GM19240 (cell line): ENCODE measurements at regions not wholly inside any gene's neighbourhood (a gene's known extent, or its start where the extent isn't known, plus 50 kb on each side); places are given as distances from the start of the nearest gene placed in this dataset.
A peak's percentile ranks its signal among the peaks of the same experiment; 100 is the strongest.

Experiments used
- DNase-seq: peaks from one replicate; pipeline ENCODE4 v3.0.0; 2011; ENCODE audit warnings: low spot score; ENCODE audit not compliant: insufficient read length

DNA sequence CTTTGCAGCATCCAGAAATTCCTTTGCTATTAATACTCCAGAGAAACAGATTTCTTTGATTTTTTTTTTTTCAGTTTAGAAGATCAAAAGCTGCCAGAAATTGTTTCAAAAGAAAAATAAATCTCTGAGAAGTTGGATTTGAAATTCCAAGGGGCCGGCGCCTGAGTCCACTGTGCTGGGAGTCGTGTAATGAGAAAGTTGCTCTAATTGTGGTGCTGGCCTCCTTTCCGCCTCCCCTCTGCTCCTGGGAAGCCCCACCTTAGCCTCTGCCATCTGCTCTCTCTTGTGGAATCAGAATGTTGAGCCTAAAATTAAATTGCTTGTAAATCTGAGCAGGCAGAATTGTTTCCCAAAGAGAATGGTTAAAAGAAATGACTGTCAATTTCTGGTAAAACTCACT, 93.3 kb downstream of the EMX2 start:
- DNase-seq: no peak

DNA sequence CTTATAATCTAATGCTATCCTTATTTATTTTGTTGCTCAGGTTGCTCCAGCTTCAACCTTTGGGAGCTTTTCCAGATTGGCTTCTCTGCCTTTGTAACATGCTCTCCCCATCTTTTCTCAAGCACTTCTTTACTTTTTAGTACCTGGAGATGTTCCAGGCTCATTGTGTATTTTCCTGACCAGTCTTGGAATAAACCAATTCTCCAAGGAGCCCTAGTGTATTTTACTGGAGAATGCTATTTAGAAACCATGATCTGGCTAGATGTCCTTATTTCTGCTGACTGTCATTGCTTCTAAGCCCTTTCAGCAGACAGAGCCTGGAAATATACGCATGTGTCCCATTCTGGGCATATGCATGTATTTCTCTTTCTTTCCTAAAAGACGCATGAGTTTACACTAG, 95.7 kb downstream of the EMX2 start:
- DNase-seq: no peak

DNA sequence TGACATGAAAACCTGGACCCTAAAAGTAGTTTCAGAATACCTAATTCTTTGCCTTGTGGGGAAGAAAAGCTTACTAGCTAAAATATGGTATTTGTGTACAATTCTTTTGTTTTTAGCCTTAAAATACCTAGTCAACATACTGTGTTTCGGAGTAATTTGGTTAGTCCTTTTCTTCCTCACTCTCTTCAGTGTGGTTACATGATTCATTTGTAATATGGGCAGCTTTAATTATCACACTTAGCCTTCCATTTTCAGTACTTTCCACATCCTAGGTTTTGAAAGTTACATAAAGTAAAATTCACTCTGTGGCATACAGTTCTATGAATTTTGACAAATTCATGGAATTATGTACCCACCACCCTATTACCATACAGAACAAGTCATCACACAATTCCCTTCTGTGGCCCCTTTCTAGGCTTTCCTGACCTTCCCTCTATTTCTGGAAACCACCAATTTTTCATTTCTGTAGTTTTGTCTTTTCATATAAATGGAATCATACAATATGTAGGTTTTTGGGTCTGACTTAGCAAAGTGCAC, 96.2 kb downstream of the EMX2 start:
- no peak for DNase-seq

DNA sequence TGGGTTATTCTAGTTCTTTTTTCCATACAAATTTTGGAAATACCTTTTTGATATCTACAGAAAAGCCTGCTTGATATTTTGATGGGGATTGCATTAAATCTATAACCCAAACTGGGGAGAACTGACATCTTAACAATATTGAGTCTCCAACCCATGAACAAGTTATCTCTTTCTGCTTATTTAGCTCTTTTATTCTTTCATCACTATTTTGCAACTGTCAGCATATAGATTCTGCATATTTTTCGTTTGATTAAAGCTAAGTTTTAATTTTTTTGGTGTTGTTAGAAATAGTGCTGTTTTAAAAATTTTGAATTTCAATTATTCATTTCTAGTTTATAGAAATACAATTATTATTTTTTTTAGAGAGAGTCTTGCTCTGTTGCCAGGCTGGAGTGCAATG, 97.9 kb downstream of the EMX2 start:
- DNase-seq: no peak

DNA sequence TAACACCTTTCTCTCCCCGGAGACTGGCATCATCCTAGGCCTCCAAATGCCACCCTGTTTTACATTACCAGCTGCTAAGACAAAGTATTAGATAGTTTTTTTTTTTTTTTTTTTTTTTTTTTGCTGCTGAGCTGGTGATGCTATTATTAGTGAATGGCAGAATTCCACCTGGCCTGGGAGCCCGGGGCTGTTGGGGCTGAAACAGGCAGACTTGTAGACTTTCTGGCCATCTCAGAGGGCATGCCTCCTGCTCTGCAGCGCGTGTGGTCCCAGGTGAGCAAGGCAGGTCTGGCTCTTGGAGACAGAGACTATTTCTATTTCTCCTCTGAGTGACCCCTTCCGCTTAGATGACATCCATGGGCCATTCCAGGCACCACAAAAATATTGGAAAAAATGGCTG, 104.2 kb downstream of the EMX2 start:
- no peak for DNase-seq

DNA sequence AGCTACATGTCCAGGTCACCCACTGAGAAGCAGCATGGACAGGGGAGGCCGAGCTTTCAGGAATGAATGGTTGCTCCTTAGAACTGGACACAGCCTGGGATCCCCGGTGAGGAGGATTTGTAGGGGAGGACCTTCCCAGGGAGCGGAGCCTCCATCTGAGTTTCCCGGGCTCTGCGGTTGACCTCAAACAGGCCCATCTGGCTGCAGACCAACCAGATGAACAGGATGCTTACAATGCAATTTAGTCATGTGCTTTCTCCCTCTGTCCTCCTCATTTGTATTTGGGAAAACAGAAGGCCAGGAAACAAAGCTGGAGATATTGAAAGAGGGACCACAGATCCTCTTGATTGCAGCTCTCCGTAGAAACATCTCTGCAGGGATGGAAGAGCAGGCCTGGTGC, 104.8 kb downstream of the EMX2 start:
- no peak for DNase-seq

DNA sequence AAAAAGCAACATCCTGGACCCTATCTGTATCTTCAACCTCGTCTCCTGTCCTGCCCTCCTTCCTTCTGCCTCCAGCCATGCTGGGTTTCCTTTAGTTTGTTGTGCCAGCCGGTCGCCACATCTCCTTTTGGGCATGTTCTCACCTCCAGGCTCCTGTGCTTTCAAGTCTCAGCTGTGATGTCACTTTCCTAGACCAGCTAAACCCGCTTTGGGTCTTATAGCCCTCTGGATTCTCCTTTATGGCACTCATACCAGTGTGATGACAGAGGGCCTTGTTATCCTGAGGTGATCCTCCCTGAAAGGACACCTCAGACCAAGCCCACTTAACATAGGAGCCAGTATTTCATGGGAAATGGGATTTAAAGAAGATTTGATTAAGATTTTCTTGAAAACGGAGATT, 108.6 kb downstream of the EMX2 start:
- DNase-seq: no peak

DNA sequence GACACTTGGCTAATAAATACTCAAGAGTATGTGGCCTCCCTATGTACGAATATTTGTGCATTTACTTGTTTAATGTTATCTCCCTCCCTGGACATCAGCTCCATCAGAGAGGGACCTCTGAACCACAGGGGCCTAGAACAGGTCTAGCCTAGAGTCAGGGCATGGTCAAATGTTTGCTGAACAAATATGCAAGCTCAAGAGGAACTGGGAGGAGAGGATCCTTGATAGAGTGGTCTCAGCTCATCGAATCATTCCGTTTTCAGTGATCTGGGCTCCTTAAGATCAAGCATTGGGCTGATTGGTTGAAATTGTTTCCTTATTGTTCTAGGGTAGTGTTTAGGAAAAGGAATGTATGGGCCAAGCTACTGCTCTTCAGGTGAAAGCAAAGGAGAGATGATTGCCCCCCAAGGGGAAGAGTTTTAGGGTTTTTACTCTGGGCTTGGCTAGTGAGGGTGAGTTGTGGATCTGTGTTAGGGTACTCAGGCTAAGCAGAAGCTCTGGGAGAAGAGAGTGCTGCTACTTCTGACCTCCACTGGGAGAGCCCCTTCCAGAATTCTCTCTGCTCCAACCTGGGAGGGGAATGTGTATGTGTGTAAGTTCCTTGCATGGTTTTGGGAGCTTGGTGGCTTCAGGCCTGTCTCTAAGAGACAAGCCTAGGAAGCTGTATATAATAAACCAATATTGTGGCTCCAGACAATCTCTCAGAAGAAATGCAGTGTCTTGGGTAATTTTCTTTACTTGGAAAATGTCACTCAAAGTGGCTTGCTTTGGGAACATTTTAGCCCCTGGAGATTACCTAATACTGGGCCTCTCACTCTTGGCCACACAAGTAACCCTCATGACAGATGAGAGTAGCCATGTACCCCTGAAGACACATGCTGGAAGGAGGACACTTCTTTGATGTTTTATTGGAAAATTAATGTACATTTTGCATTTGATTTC, 110.0 kb downstream of the EMX2 start:
- no peak for DNase-seq

DNA sequence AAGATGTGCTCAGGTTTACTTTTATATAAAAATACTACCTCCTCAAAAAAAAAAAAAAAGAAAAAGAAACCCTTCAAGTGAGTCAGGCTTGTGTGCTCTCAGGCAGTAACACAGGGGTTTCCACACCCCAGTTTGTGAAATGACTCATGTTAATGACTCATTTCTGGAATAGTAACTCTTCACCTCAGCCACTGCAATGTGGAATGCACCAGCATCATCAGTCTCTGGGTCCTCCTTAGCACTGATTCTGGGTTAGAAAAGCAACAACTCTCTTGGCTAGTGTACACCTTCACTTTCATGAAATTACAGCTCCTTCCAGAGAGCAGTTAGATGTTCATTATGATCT, 110.6 kb downstream of the EMX2 start:
- DNase-seq: peak; percentile 60

DNA sequence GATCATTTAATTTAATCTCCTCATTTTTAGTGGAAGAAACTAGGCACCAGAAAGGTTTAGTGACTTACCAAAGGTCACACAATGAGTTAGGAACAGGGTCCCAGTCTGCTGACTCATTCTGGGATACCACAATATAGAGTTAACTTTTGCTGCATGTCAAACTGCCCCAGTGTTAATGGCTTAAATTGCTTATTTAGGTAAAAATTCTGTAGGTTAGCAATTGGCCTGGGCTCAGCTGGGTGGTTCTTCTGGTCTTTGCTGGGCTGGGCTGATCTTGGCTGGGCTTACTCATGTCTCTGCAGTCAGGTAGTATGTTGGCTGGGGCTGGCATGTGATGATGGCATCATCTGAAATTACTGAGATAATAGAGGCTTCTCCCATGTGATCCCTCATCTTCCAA, 111.6 kb downstream of the EMX2 start:
- DNase-seq: no peak

DNA sequence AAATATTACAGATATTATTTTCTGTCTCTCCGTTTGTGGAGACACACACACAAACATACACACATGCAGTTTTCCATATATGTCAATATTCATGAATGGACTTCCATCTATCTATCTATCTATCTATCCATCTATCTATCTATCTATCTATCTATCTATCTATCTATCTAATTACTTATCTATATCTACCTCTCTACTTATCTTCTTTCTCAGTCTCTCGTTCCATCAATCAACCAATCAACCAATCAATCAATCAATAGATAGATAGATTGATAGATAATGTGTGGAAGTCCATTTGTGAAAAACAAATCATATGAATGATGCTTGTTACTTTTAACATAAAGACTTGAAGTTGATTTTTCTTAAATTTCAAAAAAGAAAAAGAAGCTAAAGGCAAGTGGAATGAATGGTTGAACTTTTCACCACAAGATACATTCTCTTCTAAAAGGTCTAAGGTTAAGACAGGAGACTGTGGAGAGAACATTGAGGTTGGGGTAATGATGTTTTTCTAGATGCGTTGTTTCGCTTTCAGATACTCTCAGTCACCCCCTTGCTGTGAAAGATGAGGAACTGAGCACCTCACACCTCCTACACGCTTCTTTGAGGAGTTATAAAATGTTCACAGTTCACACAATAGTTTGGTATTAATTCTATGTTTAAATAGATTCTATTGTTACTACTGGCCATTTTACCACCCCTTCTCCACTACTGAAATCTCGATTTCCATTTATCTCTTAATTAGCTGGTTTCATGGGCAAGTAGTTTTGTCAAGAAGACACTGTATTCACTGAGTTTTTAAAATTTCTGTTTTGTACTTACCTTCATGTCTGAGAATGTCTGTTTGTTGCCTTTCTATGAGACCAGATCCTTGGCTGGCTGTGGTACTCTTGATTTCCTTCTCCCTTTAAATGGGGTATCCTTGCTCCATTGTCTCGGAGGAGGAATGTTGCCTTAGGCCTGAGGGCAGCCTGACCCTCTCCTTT, 114.1 kb downstream of the EMX2 start:
- peak; percentile 43 for DNase-seq

DNA sequence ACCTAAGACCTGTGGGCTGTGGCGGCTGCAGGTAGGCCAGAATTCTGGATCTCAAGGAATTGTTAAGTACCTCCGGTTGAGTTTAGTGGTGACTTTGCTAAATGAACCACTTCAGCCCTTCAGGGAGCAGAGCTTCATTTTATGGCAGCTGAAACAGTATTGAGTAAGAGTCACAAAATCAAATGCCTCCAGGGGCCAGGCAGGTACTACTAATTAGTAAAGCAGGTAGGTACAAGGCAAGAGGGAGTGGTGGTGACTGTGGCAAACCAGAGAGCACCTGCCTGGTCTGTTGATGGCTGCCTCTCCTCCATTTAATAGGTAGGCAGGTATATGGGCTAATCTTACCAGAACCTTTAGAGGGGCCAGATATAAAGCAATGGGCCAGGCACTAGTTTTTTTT, 118.8 kb downstream of the EMX2 start:
- DNase-seq: no peak

DNA sequence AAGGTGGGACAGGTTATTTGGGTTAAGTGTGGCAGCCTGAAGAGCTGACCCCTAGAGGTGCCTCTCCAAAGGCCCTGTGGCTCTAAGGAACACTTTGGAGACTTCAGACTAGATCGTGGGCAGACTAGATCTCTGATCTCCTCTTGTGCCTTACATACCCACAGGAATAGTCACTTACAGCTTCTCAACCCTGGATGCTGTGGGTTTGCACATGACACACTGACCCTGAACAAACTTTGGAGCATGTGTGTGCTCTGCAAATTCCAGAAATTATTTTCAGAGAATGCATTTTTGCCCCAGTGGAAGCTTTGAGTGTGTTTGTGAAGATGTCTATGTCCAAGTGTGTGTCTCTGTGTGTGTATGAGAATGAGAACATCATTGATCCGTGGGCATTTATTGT, 119.6 kb downstream of the EMX2 start:
- no peak for DNase-seq

DNA sequence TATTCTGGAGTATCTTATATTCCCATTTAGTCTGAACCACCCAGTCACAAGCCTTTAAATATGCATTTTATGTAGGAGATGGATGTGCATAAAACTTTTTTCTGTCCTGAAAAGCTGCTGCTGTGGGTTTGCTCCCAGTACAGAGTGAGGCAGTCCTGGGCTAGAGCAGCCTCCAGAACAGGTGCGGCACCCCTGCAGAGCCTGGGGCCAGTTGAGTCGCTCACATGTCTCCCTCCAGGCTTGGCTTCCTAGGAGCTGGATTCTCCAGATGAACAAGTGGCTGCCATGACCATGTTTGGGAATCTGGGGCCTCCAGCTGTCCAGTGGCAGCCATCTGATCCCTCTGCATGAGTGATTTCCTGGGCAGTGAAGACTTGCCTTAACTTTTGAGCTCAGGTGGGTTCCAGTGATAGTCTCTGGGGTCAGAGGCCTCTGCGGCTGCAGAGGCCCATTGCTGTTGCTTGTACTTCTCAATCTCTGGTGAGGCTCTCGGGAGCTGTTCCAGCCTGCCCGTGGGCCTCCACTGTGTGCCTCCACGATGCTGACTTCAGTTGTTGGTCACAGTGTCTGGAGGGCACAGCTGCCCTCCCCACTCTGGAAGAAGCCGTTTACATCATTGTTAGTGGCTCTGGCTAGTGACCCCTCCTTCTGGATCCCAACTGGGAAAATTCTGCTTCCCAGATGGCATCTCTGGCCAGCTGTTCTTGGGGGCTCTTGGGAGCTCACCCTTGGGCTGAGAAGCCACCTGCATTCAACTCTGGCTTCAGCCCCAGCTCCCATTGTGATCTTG, 120.4 kb downstream of the EMX2 start:
- no peak for DNase-seq

DNA sequence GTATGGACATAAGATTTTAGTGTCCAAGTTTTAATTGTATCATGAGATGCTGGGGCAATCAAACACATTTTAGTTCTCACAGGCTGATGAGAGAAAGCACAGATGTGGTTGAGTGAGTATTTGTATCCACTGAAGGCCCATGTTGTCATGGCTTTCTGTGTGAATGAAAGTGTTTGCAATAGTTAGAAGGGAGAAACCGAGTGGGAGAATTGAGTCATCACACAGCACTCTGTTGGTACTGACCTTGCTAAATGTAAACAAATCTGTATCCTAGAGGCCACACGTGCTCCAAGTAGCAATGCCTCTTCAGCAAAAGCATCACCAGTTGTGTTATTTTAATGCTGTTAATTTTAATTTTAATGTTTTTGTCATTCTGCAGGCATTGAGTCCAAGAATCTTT, 121.2 kb downstream of the EMX2 start:
- peak; percentile 27 for DNase-seq

DNA sequence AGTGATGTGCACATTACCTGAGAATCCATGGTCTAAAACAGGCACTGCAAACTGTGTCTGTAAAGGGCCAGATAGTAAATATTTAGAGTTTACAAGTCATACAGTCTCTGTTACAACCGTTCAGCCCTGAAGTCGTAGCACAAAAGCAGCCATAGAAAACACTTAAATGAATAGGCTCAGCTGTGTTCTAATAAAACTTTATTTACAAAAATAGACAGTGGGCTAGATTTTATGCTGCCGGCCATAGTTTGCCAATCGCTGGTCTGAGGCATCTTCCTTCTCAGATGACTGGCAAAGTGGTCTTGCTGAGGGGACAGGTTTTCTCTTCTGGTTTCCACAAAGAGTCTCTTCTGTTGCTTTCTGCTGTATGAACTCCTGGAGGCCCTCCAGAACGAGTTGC, 121.7 kb downstream of the EMX2 start:
- no peak for DNase-seq

DNA sequence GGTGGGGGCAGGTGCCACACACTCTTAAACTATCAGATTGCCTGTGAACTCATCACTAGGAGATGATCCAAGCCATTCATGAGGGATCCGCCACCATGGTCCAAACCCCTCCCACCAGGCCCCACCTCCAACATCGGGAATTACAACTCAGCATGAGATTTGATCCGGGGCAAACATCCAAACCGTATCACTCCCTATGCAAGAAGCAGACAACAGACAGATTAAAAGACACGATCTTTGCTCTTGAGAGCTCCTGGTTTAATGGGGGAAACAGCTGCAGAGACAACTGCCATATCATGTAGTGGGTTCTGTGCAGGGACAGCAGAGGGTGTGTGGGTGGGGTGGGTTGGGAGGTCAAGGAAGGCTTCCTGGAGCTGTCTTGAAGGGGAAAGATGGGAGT, 123.6 kb downstream of the EMX2 start:
- no peak for DNase-seq

DNA sequence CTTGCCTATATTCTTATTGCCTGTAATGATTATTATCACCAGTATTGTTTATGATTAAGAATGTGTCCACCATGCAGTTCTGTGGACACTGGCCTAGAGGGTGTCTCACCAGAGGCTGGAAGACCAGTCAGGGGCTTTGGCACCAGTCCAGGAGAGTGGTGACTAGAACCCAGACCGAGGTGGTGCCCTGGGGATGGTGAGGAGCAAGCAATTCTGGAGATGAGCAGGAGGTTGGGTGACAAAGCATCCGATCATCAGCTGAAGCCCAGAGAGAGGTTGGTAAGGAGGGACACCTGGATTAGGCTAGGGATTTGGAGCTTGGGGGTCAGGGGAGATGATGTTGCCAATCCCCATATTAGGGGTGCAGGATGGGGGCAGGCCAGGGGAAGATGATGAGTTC, 124.4 kb downstream of the EMX2 start:
- DNase-seq: no peak

DNA sequence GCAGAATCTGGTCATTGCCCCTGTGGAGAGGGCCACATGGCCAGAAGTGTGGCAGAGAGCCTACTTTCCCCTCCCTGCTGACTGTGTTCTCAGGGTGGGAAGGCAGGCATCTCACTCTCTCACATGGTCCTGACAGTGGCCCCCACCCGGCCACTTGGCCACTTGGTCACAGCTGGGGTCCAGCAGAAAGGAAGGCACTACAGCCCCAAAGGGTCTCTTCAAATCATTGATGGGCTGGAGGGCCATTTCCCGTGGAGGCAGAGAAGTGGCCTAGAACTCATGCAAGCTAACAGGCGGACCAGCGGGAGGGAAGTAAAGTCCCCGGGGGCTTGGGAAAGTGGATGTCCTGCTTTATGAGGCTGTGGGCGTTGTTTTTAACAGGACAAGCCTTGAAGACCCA, 125.3 kb downstream of the EMX2 start:
- DNase-seq: no peak

DNA sequence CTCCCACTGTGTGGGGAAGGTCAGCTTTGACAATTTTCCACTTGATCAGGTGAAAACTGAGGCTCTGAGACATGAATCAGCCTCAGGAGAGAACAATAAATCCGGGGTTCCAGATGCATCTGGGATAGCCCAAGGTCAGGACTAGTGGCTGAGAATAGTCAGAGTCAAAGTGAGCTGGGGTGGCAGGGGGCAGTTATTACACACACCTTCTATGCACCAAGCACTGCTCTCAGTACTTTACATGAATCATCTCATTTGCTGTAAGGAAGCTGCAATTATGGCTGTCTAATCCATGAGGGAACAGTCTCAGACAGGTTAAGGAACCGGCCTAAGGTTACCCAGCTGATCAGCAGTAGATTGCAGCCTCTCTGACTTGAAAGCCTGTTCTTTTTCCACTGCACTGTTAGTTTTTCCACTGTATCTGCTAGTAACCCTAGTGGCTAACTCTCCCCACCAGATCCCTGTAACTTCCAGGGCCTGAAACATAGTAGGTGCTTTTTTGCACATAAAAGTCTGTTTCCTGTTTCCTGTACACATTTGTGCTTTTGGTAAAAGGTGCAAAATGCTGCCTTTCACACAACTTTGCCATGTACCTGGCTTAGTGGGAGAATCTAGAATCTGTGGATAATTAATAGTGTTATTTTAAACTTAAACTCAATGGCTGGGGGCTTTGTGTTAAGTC, 125.9 kb downstream of the EMX2 start:
- no peak for DNase-seq

DNA sequence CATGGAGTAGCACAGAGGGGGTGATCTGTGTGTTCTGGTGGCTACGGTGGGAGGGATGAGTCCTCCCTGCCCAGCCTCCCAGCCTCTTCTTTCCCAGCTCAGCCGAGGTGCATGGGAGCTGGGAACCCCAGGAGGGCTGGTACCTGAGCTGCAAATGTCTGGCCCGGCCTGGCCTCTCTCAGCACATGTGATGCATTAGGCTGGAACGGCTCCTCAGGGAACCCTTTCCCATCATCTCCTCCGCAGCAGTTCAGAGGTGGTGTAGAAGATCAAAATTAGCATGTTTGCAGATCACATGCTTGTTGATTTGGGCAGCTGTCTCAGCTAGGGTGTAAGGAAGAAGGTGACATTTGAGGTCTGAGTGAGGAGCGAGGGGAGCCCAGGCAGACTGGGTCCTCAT, 126.6 kb downstream of the EMX2 start:
- DNase-seq: no peak
